Gastroesophageal sphincter (tissue), 4 donors: ENCODE measurements at regions not wholly inside any gene's neighbourhood (a gene's known extent, or its start where the extent isn't known, plus 50 kb on each side); places are given as distances from the start of the nearest gene placed in this dataset.

Source experiments
- ATAC-seq: fragments of 150-250 bp; one replicate; pipeline ENCODE4 v1.9.1; 2016; ENCODE audit warnings: mild to moderate bottlenecking, moderate library complexity
- H3K27ac ChIP-seq, 4 donors: fragments of 200-600 bp; sonication (generic) in 3 of 4; 1 replicate in 3 of 4; 2 replicates in 1 of 4; pipeline ENCODE4 v1.5.1; 2016 to 2019
- H3K27me3 ChIP-seq: fragments of 200-600 bp; sonication (generic); one replicate; pipeline ENCODE4 v1.5.1; 2019
- H3K36me3 ChIP-seq, 2 donors: fragments of 200-600 bp; sonication (generic); one replicate each; pipeline ENCODE4 v1.5.1; 2019; ENCODE audit warnings: control low read depth in 1 of 2
- H3K4me1 ChIP-seq, 3 donors: fragments of 200-600 bp; sonication (generic); 1 replicate in 2 of 3; 2 replicates in 1 of 3; pipeline ENCODE4 v1.5.1; 2016 to 2019; ENCODE audit warnings: control low read depth in 2 of 3
- H3K4me3 ChIP-seq, 2 donors: fragments of 200-600 bp; sonication (generic); one replicate each; pipeline ENCODE4 v1.5.1; 2019; ENCODE audit warnings: mild to moderate bottlenecking in 1 of 2, moderate library complexity in 1 of 2
- H3K9me3 ChIP-seq, 3 donors: fragments of 200-600 bp; sonication (generic); one replicate each; pipeline ENCODE4 v1.5.1; 2017 to 2019; ENCODE audit warnings: control low read depth in 2 of 3
- CTCF ChIP-seq, 4 experiments: fragments of 200-600 bp in 2 of 4; fragments of 450-650 bp in 2 of 4; sonication (generic) in 1 of 4; IDR thresholded peaks; one replicate each; pipeline ENCODE4 v1.5.1; 2017 to 2019; ENCODE audit warnings: antibody characterized with exemption in 4 of 4, mild to moderate bottlenecking in 2 of 4, moderate library complexity in 2 of 4
- EP300 ChIP-seq: sonication (generic); formaldehyde crosslinking; IDR thresholded peaks from one replicate; pipeline ENCODE4 v1.6.1; 2017; ENCODE audit warnings: antibody characterized with exemption, mild to moderate bottlenecking
- POLR2A ChIP-seq, 2 donors: fragments of 450-650 bp; IDR thresholded peaks; one replicate each; pipeline ENCODE4 v1.6.1; 2017; ENCODE audit warnings: antibody characterized with exemption in 2 of 2, mild to moderate bottlenecking in 2 of 2, moderate library complexity in 1 of 2
- POLR2AphosphoS5 ChIP-seq: sonication (generic); formaldehyde crosslinking; IDR thresholded peaks from one replicate; pipeline ENCODE4 v1.6.1; 2017; ENCODE audit warnings: antibody characterized with exemption
- WGBS, 2 donors: methylation state at CpG; one replicate each; pipeline ENCODE4 v1.1.5; 2018; ENCODE audit warnings: low coverage in 1 of 2; 5-methylcytosine and 5-hydroxymethylcytosine counted together

- TF ChIP-seq POLR2AphosphoS5: no peak
- TF ChIP-seq EP300: no peak
- TF ChIP-seq CTCF (IDR thresholded peaks at IDR 0.05): no peak
- TF ChIP-seq POLR2A (IDR thresholded peaks at IDR 0.05): no peak
- H3K4me1 ChIP-seq: no peaks in the 10 kb centered on the region
- ATAC-seq: no peak
- H3K36me3 ChIP-seq: no peaks in the 10 kb centered on the region
- H3K4me3 ChIP-seq: no peak overlapping the region
- 74 to 81% methylated on average over 3 to 9 of the region's 9 CpGs for WGBS, 2 donors
- no peaks in the 10 kb centered on the region for H3K27me3 ChIP-seq
- H3K9me3 ChIP-seq: no peaks in the 10 kb centered on the region
- no peak overlapping the region for H3K27ac ChIP-seq
Measured at GRCh38 chr5:104062621-104063377, 500.2 kb upstream of the NUDT12 start.

GRCh38 chr5:104061707-104062106 lies 499.1 kb upstream of the NUDT12 start:
- H3K4me3 ChIP-seq: no peak overlapping the region
- H3K27ac ChIP-seq: no peak overlapping the region
- H3K36me3 ChIP-seq: no peaks in the 10 kb centered on the region
- WGBS, 2 donors: 83% methylated on average over 3 of the region's 3 CpGs; no CpG with 5 or more reads in 1 of the 2 donors
- no peaks in the 10 kb centered on the region for H3K27me3 ChIP-seq
- no peak for TF ChIP-seq CTCF (IDR thresholded peaks at IDR 0.05)
- TF ChIP-seq EP300: no peak
- TF ChIP-seq POLR2AphosphoS5: no peak
- no peak for TF ChIP-seq POLR2A (IDR thresholded peaks at IDR 0.05)
- ATAC-seq: no peak
- H3K9me3 ChIP-seq: no peaks in the 10 kb centered on the region
- no peaks in the 10 kb centered on the region for H3K4me1 ChIP-seq

- Histone ChIP-seq H3K27me3 (no peaks in the 10 kb centered on the region), H3K4me3 (no peak overlapping the region), H3K36me3 (no peaks in the 10 kb centered on the region), H3K27ac (no peak overlapping the region), H3K9me3 (no peaks in the 10 kb centered on the region), H3K4me1 (no peaks in the 10 kb centered on the region)
- WGBS, 2 donors: 13 to 43% methylated on average over 2 of the region's 2 CpGs
- TF ChIP-seq POLR2AphosphoS5 (no peak), POLR2A (IDR thresholded peaks at IDR 0.05) (no peak), CTCF (IDR thresholded peaks at IDR 0.05) (no peak), EP300 (no peak)
- ATAC-seq: no peak
Measured at GRCh38 chr5:104053353-104053649, 490.7 kb upstream of the NUDT12 start.

GRCh38 chr5:104052558-104053352 lies 490.2 kb upstream of the NUDT12 start:
- ATAC-seq: no peak
- Histone ChIP-seq H3K9me3 (no peaks in the 10 kb centered on the region), H3K27ac (no peak overlapping the region), H3K4me1 (no peaks in the 10 kb centered on the region), H3K27me3 (no peaks in the 10 kb centered on the region), H3K4me3 (no peak overlapping the region), H3K36me3 (no peaks in the 10 kb centered on the region)
- TF ChIP-seq POLR2AphosphoS5 (no peak), POLR2A (IDR thresholded peaks at IDR 0.05) (no peak), CTCF (IDR thresholded peaks at IDR 0.05) (no peak)
- WGBS, 2 donors: 40 to 80% methylated on average over 1 to 6 of the region's 7 CpGs

GRCh38 chr5:104050436-104050835 lies 487.8 kb upstream of the NUDT12 start:
- ATAC-seq: no peak
- no peaks in the 10 kb centered on the region for H3K9me3 ChIP-seq
- H3K4me3 ChIP-seq: no peak overlapping the region
- no peaks in the 10 kb centered on the region for H3K36me3 ChIP-seq
- H3K27ac ChIP-seq: no peak overlapping the region
- H3K4me1 ChIP-seq: no peaks in the 10 kb centered on the region
- H3K27me3 ChIP-seq: no peaks in the 10 kb centered on the region
- TF ChIP-seq POLR2AphosphoS5 (no peak), EP300 (no peak), POLR2A (IDR thresholded peaks at IDR 0.05) (no peak), CTCF (IDR thresholded peaks at IDR 0.05) (no peak)
